ENCODE measurements at regions not wholly inside any gene's neighbourhood (a gene's known extent, or its start where the extent isn't known, plus 50 kb on each side); places are given as distances from the start of the nearest gene placed in this dataset.

GRCh38 chr5:73333944-73334703 is 114.5 kb downstream of the FOXD1 start:
- no peak for TF ChIP-seq CTCF (IDR thresholded peaks at IDR 0.05)
- TF ChIP-seq EP300 (IDR thresholded peaks at IDR 0.05): no peak

Data from stomach (tissue), 4 donors.